ENCODE measurements at regions not wholly inside any gene's neighbourhood (a gene's known extent, or its start where the extent isn't known, plus 50 kb on each side); places are given as distances from the start of the nearest gene placed in this dataset.

DNA sequence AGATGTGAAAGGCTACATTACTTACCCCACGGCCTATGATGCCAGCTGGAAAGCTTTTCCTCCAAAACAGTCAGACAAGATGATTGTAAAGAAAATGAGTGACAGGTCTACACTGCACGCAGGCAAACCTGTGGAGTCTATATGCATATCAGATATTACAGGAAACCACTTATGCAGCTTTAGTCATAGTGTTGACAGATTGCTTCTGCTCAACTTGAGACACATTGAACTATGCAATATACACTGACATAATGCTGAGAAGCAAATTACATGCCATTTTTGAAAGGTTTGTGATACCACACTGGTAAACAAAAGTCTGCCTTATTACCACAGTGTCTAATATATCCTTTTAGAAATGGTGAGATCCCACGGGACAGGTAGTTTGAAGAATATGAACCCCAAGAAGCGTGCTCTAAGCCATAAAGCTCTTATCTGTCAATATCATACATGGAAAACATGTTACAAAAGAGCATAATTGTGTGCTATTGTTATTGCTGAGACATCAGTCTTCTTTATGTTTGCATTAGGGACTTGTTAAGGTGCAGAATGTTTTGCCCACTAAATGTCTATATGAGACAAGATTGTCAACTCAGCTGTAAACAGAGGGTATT, 1835.8 kb upstream of the TENM3 start:
- TF ChIP-seq, protein P1, sequence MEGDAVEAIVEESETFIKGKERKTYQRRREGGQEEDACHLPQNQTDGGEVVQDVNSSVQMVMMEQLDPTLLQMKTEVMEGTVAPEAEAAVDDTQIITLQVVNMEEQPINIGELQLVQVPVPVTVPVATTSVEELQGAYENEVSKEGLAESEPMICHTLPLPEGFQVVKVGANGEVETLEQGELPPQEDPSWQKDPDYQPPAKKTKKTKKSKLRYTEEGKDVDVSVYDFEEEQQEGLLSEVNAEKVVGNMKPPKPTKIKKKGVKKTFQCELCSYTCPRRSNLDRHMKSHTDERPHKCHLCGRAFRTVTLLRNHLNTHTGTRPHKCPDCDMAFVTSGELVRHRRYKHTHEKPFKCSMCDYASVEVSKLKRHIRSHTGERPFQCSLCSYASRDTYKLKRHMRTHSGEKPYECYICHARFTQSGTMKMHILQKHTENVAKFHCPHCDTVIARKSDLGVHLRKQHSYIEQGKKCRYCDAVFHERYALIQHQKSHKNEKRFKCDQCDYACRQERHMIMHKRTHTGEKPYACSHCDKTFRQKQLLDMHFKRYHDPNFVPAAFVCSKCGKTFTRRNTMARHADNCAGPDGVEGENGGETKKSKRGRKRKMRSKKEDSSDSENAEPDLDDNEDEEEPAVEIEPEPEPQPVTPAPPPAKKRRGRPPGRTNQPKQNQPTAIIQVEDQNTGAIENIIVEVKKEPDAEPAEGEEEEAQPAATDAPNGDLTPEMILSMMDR (IDR thresholded peaks at IDR 0.05), result no peak
- TF ChIP-seq POLR2A (IDR thresholded peaks at IDR 0.05), result no peak

Measured in heart left ventricle (tissue), 13 donors.